ENCODE measurements at regions not wholly inside any gene's neighbourhood (a gene's known extent, or its start where the extent isn't known, plus 50 kb on each side); places are given as distances from the start of the nearest gene placed in this dataset.
A peak's percentile ranks its signal among the peaks of the same experiment; 100 is the strongest.
"Not testable (repeated sequence)": the region's sequence is repeated elsewhere in the genome, so short reads cannot be mapped to it uniquely, and the experiment has no call there.

GRCh38 chr3:158882445-158882844, 80.6 kb downstream of the MFSD1 start:
- DNase-seq, result no peak

- no peak for DNase-seq
Measured at GRCh38 chr3:158896729-158897128, 94.9 kb downstream of the MFSD1 start.

GRCh38 chr3:158906749-158907148, 104.9 kb downstream of the MFSD1 start:
- DNase-seq, result no peak

- no peak for DNase-seq
Measured at GRCh38 chr3:158908187-158908734, 106.4 kb downstream of the MFSD1 start.

- DNase-seq, result no peak
Measured at GRCh38 chr3:158909870-158910269, 108.0 kb downstream of the MFSD1 start.

- DNase-seq, result no peak
Measured at GRCh38 chr3:158911586-158911985, 109.7 kb downstream of the MFSD1 start.

- DNase-seq, result peak; percentile 22
Measured at GRCh38 chr3:158912188-158912587, 110.3 kb downstream of the MFSD1 start.

- no peak for DNase-seq
Measured at GRCh38 chr3:158912621-158913020, 110.8 kb downstream of the MFSD1 start.

- no peak for DNase-seq
Measured at GRCh38 chr3:158916111-158916510, 114.3 kb downstream of the MFSD1 start.

- peak; percentile 75 for DNase-seq
Measured at GRCh38 chr3:158918008-158918407, 116.2 kb downstream of the MFSD1 start.

- no peak for DNase-seq
Measured at GRCh38 chr3:158918451-158918850, 116.6 kb downstream of the MFSD1 start.

GRCh38 chr3:158920371-158920770, 118.5 kb downstream of the MFSD1 start:
- DNase-seq, result no peak

GRCh38 chr3:158925021-158925420, 123.2 kb downstream of the MFSD1 start:
- no peak for DNase-seq

- DNase-seq, result no peak
Measured at GRCh38 chr3:158925828-158926494, 124.1 kb downstream of the MFSD1 start.

GRCh38 chr3:158935846-158936245, 134.0 kb downstream of the MFSD1 start:
- DNase-seq, result no peak

GRCh38 chr3:158936530-158937113, 134.8 kb downstream of the MFSD1 start:
- no peak for DNase-seq

- DNase-seq, result no peak
Measured at GRCh38 chr3:158950178-158950901, 148.5 kb downstream of the MFSD1 start.

- no peak for DNase-seq
Measured at GRCh38 chr3:158953131-158953530, 151.3 kb downstream of the MFSD1 start.

- DNase-seq, result no peak
Measured at GRCh38 chr3:158954420-158954819, 152.6 kb downstream of the MFSD1 start.

GRCh38 chr3:158957777-158958176, 155.9 kb downstream of the MFSD1 start:
- not testable (repeated sequence) for DNase-seq

GRCh38 chr3:158958873-158959272, 157.0 kb downstream of the MFSD1 start:
- DNase-seq, result no peak

- DNase-seq, result no peak
Measured at GRCh38 chr3:158961471-158961870, 159.6 kb downstream of the MFSD1 start.

- no peak for DNase-seq
Measured at GRCh38 chr3:158961911-158962310, 160.1 kb downstream of the MFSD1 start.

- DNase-seq, result no peak
Measured at GRCh38 chr3:158970006-158970405, 168.2 kb downstream of the MFSD1 start.
